ENCODE measurements at regions not wholly inside any gene's neighbourhood (a gene's known extent, or its start where the extent isn't known, plus 50 kb on each side); places are given as distances from the start of the nearest gene placed in this dataset.
A peak's percentile ranks its signal among the peaks of the same experiment; 100 is the strongest.

GRCh38 chr3:125645616-125646015 is 50.3 kb upstream of the OSBPL11 start:
- Histone ChIP-seq H3K27me3 (ENCODE audit: low read depth) (no peaks in the 10 kb centered on the region), H3K27ac (peak overlapping the region; percentile 86)
- no peak for TF ChIP-seq CTCF (IDR thresholded peaks at IDR 0.05)

GRCh38 chr3:125646581-125646980 is 51.3 kb upstream of the OSBPL11 start:
- H3K4me1 ChIP-seq: peaks cover 33% of the 10 kb centered on the region
- H3K36me3 ChIP-seq: no peaks in the 10 kb centered on the region
- no peaks in the 10 kb centered on the region for H3K27me3 ChIP-seq (ENCODE audit: low read depth)
- TF ChIP-seq CTCF (IDR thresholded peaks at IDR 0.05): no peak
- DNase-seq (no peak), ATAC-seq (no peak)
- H3K4me3 ChIP-seq: no peak overlapping the region
- intact Hi-C loops (cut with DNase I): no loop called here
- peak overlapping the region; percentile 86 for H3K27ac ChIP-seq
- H3K9me3 ChIP-seq: no peaks in the 10 kb centered on the region

More at GRCh38 chr3:125645616-125646015, 50.3 kb upstream of the OSBPL11 start:
- Histone ChIP-seq H3K4me1 (peaks cover 33% of the 10 kb centered on the region), H3K36me3 (no peaks in the 10 kb centered on the region), H3K4me3 (no peak overlapping the region), H3K9me3 (no peaks in the 10 kb centered on the region)
- intact Hi-C loops (cut with DNase I): no loop called here
- no peak for DNase-seq
- peak in 1 of 2 donors; percentile 12 for ATAC-seq

- H3K27me3 ChIP-seq (ENCODE audit: low read depth): no peaks in the 10 kb centered on the region
- peak overlapping the region; percentile 86 for H3K27ac ChIP-seq
- H3K4me1 ChIP-seq: peaks cover 33% of the 10 kb centered on the region
- no peaks in the 10 kb centered on the region for H3K36me3 ChIP-seq
- H3K9me3 ChIP-seq: no peaks in the 10 kb centered on the region
- ATAC-seq (peak; percentile 89 to 90), DNase-seq (peak; percentile 86)
- no peak for TF ChIP-seq CTCF (IDR thresholded peaks at IDR 0.05)
- H3K4me3 ChIP-seq: peak overlapping the region; percentile 12
- intact Hi-C loops (cut with DNase I): no loop called here
These were observed 52.2 kb upstream of the OSBPL11 start for GRCh38 chr3:125647318-125648014.

- Histone ChIP-seq H3K4me1 (peaks cover 14% of the 10 kb centered on the region), H3K27me3 (ENCODE audit: low read depth) (no peaks in the 10 kb centered on the region), H3K9me3 (no peaks in the 10 kb centered on the region), H3K4me3 (no peak overlapping the region), H3K36me3 (no peaks in the 10 kb centered on the region), H3K27ac (peak overlapping the region; percentile 48)
- TF ChIP-seq CTCF (IDR thresholded peaks at IDR 0.05): no peak
- intact Hi-C loops (cut with DNase I): no loop called here
- DNase-seq (no peak), ATAC-seq (peak; percentile 69 to 75)
These were observed 55.9 kb upstream of the OSBPL11 start for GRCh38 chr3:125651244-125651643.

GRCh38 chr3:125652349-125652748 is 57.1 kb upstream of the OSBPL11 start:
- ATAC-seq (no peak), DNase-seq (no peak)
- no peaks in the 10 kb centered on the region for H3K9me3 ChIP-seq
- no peaks in the 10 kb centered on the region for H3K36me3 ChIP-seq
- no peak overlapping the region for H3K4me3 ChIP-seq
- TF ChIP-seq CTCF (IDR thresholded peaks at IDR 0.05): no peak
- intact Hi-C loops (cut with DNase I): no loop called here
- peaks cover 4% of the 10 kb centered on the region for H3K4me1 ChIP-seq
- no peaks in the 10 kb centered on the region for H3K27me3 ChIP-seq (ENCODE audit: low read depth)
- H3K27ac ChIP-seq: peak overlapping the region; percentile 2

Measured in lower lobe of right lung (tissue), 2 donors.